Upper lobe of left lung (tissue), 6 donors: ENCODE measurements at regions not wholly inside any gene's neighbourhood (a gene's known extent, or its start where the extent isn't known, plus 50 kb on each side); places are given as distances from the start of the nearest gene placed in this dataset.

Experiments used
- ATAC-seq, 2 donors: fragments of 200-7000 bp; cut with Tn5 transposase; one replicate each; pipeline ENCODE4 v1.9.1; 2022; ENCODE audit warnings: mild to moderate bottlenecking in 2 of 2, moderate library complexity in 2 of 2; ENCODE audit not compliant: low FRiP score in 2 of 2
- DNase-seq, 2 donors: peaks; one replicate each; pipeline ENCODE4 v3.0.0-alpha.2; 2019 to 2020
- H3K27ac ChIP-seq, 4 donors: fragments of 200-600 bp; sonication (generic); one replicate each; pipeline ENCODE4 v1.5.1; 2016 to 2019
- H3K27me3 ChIP-seq, 4 donors: fragments of 200-600 bp; sonication (generic); one replicate each; pipeline ENCODE4 v1.5.1; 2017 to 2019
- H3K36me3 ChIP-seq, 4 donors: fragments of 200-600 bp; sonication (generic); one replicate each; pipeline ENCODE4 v1.5.1; 2016 to 2019
- H3K4me1 ChIP-seq, 4 donors: fragments of 200-600 bp; sonication (generic); one replicate each; pipeline ENCODE4 v1.5.1; 2018 to 2019
- H3K4me3 ChIP-seq, 4 donors: fragments of 200-600 bp; sonication (generic); one replicate each; pipeline ENCODE4 v1.5.1; 2017 to 2019; ENCODE audit warnings: mild to moderate bottlenecking in 2 of 4, moderate library complexity in 1 of 4
- H3K9me3 ChIP-seq, 4 donors: fragments of 200-600 bp; sonication (generic); one replicate each; pipeline ENCODE4 v1.5.1; 2018 to 2019
- EP300 ChIP-seq, 4 donors: sonication (generic); formaldehyde crosslinking; IDR thresholded peaks; one replicate each; pipeline ENCODE4 v1.5.1; 2017; ENCODE audit warnings: antibody characterized with exemption in 4 of 4, control low read depth in 2 of 4
- POLR2A ChIP-seq, 4 donors: fragments of 450-650 bp; IDR thresholded peaks; one replicate each; pipeline ENCODE4 v1.5.1; 2016 to 2017; ENCODE audit warnings: antibody characterized with exemption in 4 of 4, mild to moderate bottlenecking in 2 of 4
- POLR2AphosphoS5 ChIP-seq, 2 donors: sonication (generic); formaldehyde crosslinking; IDR thresholded peaks; one replicate each; pipeline ENCODE4 v1.5.1; 2017; ENCODE audit warnings: antibody characterized with exemption in 2 of 2
- WGBS, 2 donors: methylation state at CpG; one replicate each; pipeline ENCODE4 v1.1.5; 2017 to 2018; 5-methylcytosine and 5-hydroxymethylcytosine counted together
- TF ChIP-seq, protein P1 (sequence below), 6 experiments: fragments of 450-650 bp in 4 of 6; fragments of 200-600 bp in 2 of 6; sonication (generic) in 2 of 6; IDR thresholded peaks; one replicate each; pipeline ENCODE4 v1.5.1; 2016 to 2019; ENCODE audit warnings: antibody characterized with exemption in 6 of 6
- donor health status: DM: no; HTN: no; CAD: no; lungs with moderate emphysema.
- donor health status: DM: no; HTN: yes; CAD: no; lungs with severe emphysema.

DNA sequence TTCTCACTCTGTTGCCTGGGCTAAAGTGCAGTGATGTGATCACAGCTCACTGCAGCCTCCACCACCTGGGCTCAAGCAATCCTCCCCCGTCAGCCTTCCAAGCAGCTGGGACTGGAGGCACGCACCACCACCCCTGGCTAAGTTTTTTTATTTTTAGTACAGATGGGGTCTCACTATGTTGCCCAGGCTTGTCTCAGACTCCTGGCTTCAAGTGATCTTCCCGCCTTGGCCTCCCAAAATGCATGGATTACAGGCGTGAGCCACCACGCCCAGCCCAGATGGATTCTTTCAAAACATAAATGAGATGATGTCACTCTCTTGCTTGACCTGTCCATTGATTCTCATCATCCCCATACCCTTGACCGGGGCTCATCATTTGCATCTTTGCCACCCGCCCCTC lies 72.6 kb upstream of the SLC6A6 start:
- no peaks in the 10 kb centered on the region for H3K27me3 ChIP-seq
- H3K4me1 ChIP-seq: no peaks in the 10 kb centered on the region
- H3K4me3 ChIP-seq: no peak overlapping the region
- no peak overlapping the region for H3K27ac ChIP-seq
- WGBS, 2 donors: 86 to 93% methylated on average over 7 of the region's 7 CpGs
- no peak for ATAC-seq
- no peaks in the 10 kb centered on the region for H3K9me3 ChIP-seq
- H3K36me3 ChIP-seq: no peaks in the 10 kb centered on the region
- DNase-seq: no peak
- TF ChIP-seq POLR2AphosphoS5 (IDR thresholded peaks at IDR 0.05) (no peak), POLR2A (IDR thresholded peaks at IDR 0.05) (no peak), EP300 (IDR thresholded peaks at IDR 0.05) (no peak)
- TF ChIP-seq, protein P1, sequence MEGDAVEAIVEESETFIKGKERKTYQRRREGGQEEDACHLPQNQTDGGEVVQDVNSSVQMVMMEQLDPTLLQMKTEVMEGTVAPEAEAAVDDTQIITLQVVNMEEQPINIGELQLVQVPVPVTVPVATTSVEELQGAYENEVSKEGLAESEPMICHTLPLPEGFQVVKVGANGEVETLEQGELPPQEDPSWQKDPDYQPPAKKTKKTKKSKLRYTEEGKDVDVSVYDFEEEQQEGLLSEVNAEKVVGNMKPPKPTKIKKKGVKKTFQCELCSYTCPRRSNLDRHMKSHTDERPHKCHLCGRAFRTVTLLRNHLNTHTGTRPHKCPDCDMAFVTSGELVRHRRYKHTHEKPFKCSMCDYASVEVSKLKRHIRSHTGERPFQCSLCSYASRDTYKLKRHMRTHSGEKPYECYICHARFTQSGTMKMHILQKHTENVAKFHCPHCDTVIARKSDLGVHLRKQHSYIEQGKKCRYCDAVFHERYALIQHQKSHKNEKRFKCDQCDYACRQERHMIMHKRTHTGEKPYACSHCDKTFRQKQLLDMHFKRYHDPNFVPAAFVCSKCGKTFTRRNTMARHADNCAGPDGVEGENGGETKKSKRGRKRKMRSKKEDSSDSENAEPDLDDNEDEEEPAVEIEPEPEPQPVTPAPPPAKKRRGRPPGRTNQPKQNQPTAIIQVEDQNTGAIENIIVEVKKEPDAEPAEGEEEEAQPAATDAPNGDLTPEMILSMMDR (IDR thresholded peaks at IDR 0.05): no peak

DNA sequence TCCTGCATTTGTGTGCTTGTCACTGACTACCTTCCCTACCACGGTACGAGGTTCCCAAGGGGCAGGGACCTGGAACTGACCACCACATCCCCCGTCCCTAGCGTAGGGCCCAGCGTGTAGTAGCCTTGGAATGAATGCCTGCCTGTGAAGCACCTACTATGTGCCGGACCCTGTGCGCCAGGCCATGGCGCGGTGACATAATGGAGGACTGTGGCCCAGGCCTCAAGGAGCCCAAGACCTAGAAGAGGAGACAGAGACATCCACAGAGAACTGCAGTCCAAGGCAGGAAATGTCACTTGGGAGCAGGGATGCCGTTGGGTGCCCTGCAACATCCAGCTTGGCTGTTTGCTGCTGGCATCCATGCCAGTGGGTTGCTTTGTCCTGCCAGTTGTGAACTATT lies 71.9 kb upstream of the SLC6A6 start:
- TF ChIP-seq EP300 (IDR thresholded peaks at IDR 0.05): no peak
- TF ChIP-seq, protein P1 (IDR thresholded peaks at IDR 0.05): no peak
- no peak for TF ChIP-seq POLR2AphosphoS5 (IDR thresholded peaks at IDR 0.05)
- no peak for TF ChIP-seq POLR2A (IDR thresholded peaks at IDR 0.05)
- Histone ChIP-seq H3K9me3 (no peaks in the 10 kb centered on the region), H3K4me3 (no peak overlapping the region), H3K27ac (no peak overlapping the region), H3K27me3 (no peaks in the 10 kb centered on the region), H3K4me1 (no peaks in the 10 kb centered on the region), H3K36me3 (no peaks in the 10 kb centered on the region)
- 92 to 93% methylated on average over 3 to 10 of the region's 10 CpGs for WGBS, 2 donors
- ATAC-seq: no peak
- DNase-seq: no peak

DNA sequence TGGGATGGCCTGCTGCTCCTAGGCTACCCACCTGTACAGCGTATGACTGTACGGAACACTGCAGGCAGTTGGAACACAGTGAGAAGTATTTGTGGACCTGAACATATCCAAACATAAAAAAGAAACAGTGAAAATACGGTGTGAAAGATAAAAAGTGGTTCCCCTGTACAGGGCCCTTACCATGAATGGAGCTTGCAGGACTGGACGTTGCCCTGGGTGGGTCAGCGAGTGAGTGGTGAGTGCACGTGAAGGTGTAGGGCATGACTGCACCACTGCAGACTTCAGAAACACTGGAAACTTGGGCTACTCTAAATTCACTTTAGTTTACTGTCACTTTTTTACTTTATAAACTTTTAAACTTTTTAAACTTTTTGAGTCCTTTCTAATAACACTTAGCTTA lies 71.2 kb upstream of the SLC6A6 start:
- no peak overlapping the region for H3K4me3 ChIP-seq
- no peaks in the 10 kb centered on the region for H3K4me1 ChIP-seq
- 90% methylated on average over 6 of the region's 6 CpGs for WGBS, 2 donors
- peak in 1 of 2 donors; percentile 12 for ATAC-seq
- TF ChIP-seq EP300 (IDR thresholded peaks at IDR 0.05) (no peak), POLR2A (IDR thresholded peaks at IDR 0.05) (no peak), POLR2AphosphoS5 (IDR thresholded peaks at IDR 0.05) (no peak)
- TF ChIP-seq, protein P1 (IDR thresholded peaks at IDR 0.05): no peak
- H3K9me3 ChIP-seq: no peaks in the 10 kb centered on the region
- DNase-seq: no peak
- no peaks in the 10 kb centered on the region for H3K36me3 ChIP-seq
- H3K27me3 ChIP-seq: no peaks in the 10 kb centered on the region
- no peak overlapping the region for H3K27ac ChIP-seq

DNA sequence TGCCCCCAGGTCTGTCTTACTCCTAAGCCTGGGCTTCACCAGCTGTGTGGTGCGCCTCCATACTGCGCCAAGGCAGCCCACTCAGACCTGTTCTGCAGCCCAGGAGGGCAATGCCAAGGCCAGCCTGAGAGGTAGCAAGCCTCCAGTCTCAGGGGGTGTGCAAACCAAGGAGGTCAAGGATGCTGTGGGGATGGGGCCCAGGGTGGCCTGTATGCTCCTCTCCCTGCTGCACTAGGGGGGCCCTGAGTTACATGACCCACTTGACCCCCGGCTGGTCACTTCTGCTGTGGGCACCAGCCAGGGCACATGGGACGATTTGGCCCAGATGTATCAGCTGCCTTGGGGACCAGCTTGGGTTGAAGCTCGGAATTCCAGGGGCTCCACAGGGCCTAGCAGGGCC lies 70.0 kb upstream of the SLC6A6 start:
- Histone ChIP-seq H3K27me3 (no peaks in the 10 kb centered on the region), H3K27ac (no peak overlapping the region), H3K4me1 (peaks cover 0 to 8% (median 4%) of the 10 kb centered on the region in 4 donors), H3K36me3 (no peaks in the 10 kb centered on the region), H3K4me3 (no peak overlapping the region), H3K9me3 (no peaks in the 10 kb centered on the region)
- ATAC-seq (no peak), DNase-seq (no peak)
- TF ChIP-seq EP300 (IDR thresholded peaks at IDR 0.05): no peak
- TF ChIP-seq, protein P1 (IDR thresholded peaks at IDR 0.05): no peak
- TF ChIP-seq POLR2AphosphoS5 (IDR thresholded peaks at IDR 0.05): no peak
- no peak for TF ChIP-seq POLR2A (IDR thresholded peaks at IDR 0.05)
- WGBS, 2 donors: 93% methylated on average over 4 of the region's 5 CpGs; no CpG with 5 or more reads in 1 of the 2 donors

DNA sequence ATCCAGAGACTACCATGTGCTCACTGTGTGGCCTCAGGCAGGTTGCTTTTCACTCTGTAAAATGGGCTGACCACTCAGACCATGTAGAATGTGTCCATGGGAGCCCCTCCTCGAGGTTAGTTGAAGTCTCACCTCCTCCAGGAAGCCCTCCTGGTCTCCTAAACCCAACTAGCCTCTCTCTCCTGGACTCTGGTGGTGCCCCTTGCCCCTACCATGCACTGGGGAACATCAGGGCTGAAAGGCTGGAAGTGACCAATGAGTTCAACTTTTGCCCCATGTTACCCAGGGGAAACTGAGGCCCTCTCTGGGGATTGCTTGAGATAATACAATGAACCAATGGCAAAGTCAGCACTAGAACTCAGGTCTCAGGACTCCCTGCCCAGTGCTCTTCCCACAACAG lies 69.2 kb upstream of the SLC6A6 start:
- Histone ChIP-seq H3K36me3 (no peaks in the 10 kb centered on the region), H3K27ac (no peak overlapping the region), H3K9me3 (no peaks in the 10 kb centered on the region), H3K4me1 (peaks cover 0 to 8% (median 4%) of the 10 kb centered on the region in 4 donors), H3K27me3 (no peaks in the 10 kb centered on the region), H3K4me3 (no peak overlapping the region)
- WGBS, 2 donors: 100% methylated on average over 1 of the region's 1 CpG; no CpG with 5 or more reads in 1 of the 2 donors
- no peak for DNase-seq
- no peak for ATAC-seq
- TF ChIP-seq POLR2A (IDR thresholded peaks at IDR 0.05): no peak
- TF ChIP-seq EP300 (IDR thresholded peaks at IDR 0.05): no peak
- no peak for TF ChIP-seq POLR2AphosphoS5 (IDR thresholded peaks at IDR 0.05)
- TF ChIP-seq, protein P1 (IDR thresholded peaks at IDR 0.05): no peak
